ENCODE measurements at regions not wholly inside any gene's neighbourhood (a gene's known extent, or its start where the extent isn't known, plus 50 kb on each side); places are given as distances from the start of the nearest gene placed in this dataset.

DNA sequence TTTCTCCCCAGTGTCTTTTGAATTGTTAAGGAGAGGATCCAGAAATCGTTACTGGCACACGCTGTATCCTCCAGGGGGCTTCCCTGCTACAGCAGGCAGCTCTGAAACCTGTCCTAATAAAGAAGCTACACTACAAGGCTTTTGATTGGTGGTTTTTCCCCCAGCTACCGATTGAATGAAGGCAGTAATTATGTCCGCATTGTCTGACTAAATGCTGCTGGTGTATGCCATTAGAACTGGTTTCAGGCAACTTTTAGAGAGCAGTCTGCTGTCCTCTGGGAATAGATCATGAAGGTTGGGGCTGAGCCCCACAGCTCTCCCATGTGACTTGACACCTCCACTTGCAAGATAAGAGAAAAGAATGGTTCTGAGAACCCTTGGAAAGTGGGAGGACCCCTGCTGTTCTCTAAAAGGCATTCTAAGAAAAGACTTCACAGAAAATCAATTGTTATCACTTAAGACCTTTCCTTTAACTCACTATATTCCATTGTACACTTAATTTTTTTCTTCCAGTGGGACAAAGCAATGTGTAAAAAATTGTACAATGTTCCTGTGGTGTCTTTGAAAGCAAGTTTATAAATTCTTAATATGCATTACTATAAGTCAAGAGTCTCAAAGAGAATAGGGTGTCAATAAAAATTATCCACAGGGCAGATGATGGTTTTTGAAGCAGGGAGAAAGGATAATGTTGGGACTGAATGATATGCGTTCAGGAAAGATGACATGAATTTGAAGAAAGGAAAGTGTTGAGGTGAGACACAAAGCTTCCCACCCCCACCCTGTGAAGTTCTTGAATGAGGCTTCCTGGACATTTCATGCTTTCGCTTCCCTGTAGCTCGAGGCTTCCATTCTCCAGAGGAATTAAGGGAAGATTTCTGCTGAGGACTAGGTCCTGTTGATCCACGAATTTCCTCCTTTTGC lies 53.0 kb upstream of the DAZL start:
- Mint-ChIP-seq H3K4me1 (ENCODE audit: unreplicated experiment) (peaks cover 4% of the 10 kb centered on the region), H3K9me3 (ENCODE audit: unreplicated experiment) (no peaks in the 10 kb centered on the region), H3K27ac (ENCODE audit: unreplicated experiment) (no peak overlapping the region), H3K4me3 (ENCODE audit: unreplicated experiment) (no peak overlapping the region), H3K36me3 (ENCODE audit: low read depth, unreplicated experiment) (no peaks in the 10 kb centered on the region), H3K27me3 (ENCODE audit: unreplicated experiment) (no peaks in the 10 kb centered on the region)
- TF ChIP-seq, protein P1, sequence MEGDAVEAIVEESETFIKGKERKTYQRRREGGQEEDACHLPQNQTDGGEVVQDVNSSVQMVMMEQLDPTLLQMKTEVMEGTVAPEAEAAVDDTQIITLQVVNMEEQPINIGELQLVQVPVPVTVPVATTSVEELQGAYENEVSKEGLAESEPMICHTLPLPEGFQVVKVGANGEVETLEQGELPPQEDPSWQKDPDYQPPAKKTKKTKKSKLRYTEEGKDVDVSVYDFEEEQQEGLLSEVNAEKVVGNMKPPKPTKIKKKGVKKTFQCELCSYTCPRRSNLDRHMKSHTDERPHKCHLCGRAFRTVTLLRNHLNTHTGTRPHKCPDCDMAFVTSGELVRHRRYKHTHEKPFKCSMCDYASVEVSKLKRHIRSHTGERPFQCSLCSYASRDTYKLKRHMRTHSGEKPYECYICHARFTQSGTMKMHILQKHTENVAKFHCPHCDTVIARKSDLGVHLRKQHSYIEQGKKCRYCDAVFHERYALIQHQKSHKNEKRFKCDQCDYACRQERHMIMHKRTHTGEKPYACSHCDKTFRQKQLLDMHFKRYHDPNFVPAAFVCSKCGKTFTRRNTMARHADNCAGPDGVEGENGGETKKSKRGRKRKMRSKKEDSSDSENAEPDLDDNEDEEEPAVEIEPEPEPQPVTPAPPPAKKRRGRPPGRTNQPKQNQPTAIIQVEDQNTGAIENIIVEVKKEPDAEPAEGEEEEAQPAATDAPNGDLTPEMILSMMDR (IDR thresholded peaks at IDR 0.05; ENCODE audit: unreplicated experiment) = no peak
- no peak for DNase-seq (ENCODE audit: low spot score)

DNA sequence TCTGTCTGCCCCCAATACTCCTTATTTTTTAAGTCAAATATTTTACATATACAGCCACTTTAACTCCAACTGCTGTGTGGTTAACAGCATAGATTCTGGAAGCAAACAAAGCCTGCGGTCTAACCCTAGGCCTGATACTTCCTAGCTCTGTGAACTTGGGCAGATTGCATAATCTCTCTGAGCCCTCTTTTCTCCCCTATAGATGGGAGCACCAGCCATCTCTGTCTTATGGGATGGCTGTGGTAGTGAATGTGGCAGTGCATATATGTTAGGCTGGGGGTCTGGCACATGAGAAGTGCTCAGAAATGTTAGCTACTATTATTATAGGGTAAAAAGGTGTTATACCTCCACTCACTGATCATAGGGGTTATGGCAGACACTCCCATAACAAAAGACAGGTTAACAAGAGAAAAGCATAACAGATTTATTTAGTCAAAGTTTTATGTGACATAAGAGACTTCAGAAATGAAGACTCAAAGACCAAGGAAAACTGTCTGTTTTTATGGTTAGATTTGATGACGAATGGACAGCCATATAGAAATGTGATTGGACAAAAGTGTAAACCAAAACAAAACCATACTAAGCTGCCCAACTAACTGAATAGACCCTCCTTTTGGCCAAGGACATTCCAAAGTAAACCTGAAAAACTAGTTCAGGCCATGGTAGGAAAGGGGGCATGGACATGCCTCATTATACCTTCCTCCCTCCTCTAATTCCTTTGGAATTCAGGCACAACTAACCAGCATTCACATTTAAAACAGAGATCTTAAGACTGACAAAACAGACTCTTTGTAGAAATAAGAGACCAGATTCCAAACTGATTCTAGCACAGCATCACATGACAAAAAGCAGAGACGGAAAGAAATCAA lies 53.9 kb upstream of the DAZL start:
- no peaks in the 10 kb centered on the region for H3K9me3 Mint-ChIP-seq (ENCODE audit: unreplicated experiment)
- TF ChIP-seq, protein P1 (IDR thresholded peaks at IDR 0.05; ENCODE audit: unreplicated experiment) = no peak
- peaks cover 4% of the 10 kb centered on the region for H3K4me1 Mint-ChIP-seq (ENCODE audit: unreplicated experiment)
- H3K4me3 Mint-ChIP-seq (ENCODE audit: unreplicated experiment) = no peak overlapping the region
- H3K36me3 Mint-ChIP-seq (ENCODE audit: low read depth, unreplicated experiment) = no peaks in the 10 kb centered on the region
- no peak overlapping the region for H3K27ac Mint-ChIP-seq (ENCODE audit: unreplicated experiment)
- H3K27me3 Mint-ChIP-seq (ENCODE audit: unreplicated experiment) = peaks cover 1% of the 10 kb centered on the region
- no peak for DNase-seq (ENCODE audit: low spot score)

DNA sequence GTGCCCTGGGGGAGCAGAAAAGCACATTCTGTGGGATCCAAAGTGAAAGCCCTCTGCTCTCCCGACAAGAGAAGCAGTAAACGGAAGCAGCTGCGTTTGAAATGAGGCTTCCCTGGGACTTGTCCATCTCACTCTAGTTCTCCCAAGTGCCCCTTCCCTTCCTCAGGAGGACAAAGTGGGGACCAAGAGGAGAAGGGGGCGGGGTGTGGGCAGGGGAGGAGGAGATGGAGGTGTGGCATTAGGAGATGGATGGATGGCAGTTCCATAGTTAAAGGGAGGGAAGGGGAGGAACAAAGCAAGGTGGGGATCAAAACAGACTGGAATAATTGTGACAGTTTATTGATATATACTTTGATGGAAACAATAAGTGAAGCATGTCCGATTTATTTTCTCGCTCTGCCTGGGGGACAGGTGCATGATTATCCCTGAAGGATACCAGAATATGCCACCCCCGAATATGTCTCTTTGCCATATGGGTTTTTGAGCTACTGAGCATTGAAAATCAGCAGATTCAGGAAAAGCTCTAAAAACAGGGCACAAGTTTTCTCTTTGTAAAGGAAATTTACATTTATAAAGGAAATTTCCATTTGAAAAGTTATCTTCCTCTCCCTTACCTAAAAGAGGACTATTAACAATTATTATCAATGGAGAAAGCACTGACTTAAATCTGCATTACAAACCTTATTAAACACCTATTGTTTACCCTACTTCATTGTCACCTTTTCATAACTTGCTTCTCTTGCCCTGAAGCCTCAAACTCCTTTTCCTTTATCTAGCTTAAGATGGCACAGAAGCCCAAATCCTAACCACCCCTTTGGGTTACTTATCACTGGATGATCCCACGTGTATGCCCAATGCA lies 58.9 kb upstream of the DAZL start:
- peaks cover 5% of the 10 kb centered on the region for H3K36me3 Mint-ChIP-seq (ENCODE audit: low read depth, unreplicated experiment)
- TF ChIP-seq, protein P1 (IDR thresholded peaks at IDR 0.05; ENCODE audit: unreplicated experiment) = no peak
- no peak overlapping the region for H3K4me3 Mint-ChIP-seq (ENCODE audit: unreplicated experiment)
- DNase-seq (ENCODE audit: low spot score) = no peak
- peaks cover 1% of the 10 kb centered on the region for H3K27me3 Mint-ChIP-seq (ENCODE audit: unreplicated experiment)
- H3K9me3 Mint-ChIP-seq (ENCODE audit: unreplicated experiment) = no peaks in the 10 kb centered on the region
- H3K27ac Mint-ChIP-seq (ENCODE audit: unreplicated experiment) = no peak overlapping the region
- peaks cover 10% of the 10 kb centered on the region for H3K4me1 Mint-ChIP-seq (ENCODE audit: unreplicated experiment)

DNA sequence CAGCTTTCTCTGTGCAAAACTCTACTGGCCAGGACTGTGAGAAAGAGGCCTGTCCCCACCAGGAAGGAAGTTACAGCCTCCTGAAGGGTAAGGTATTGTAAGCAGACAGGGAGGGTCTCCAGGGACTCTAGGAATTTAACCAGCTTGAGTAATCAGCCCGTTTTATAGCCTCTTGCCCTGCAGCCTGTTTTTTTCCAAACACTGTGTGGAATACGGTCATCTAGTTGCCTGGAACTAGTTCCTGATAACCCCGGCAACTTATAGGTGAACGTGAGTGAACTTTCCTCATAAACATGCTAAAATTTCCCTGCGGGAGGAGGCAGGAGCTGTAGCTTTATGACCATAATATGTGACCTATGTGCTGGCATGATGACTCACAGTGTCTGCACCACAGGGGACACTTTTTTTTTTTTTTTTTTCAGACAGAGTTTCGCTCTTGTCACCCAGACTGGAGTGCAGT lies 60.1 kb upstream of the DAZL start:
- Mint-ChIP-seq H3K36me3 (ENCODE audit: low read depth, unreplicated experiment) (peaks cover 5% of the 10 kb centered on the region), H3K4me3 (ENCODE audit: unreplicated experiment) (no peak overlapping the region), H3K27ac (ENCODE audit: unreplicated experiment) (peak overlapping the region; percentile 27), H3K9me3 (ENCODE audit: unreplicated experiment) (no peaks in the 10 kb centered on the region), H3K27me3 (ENCODE audit: unreplicated experiment) (peaks cover 3% of the 10 kb centered on the region), H3K4me1 (ENCODE audit: unreplicated experiment) (peaks cover 10% of the 10 kb centered on the region)
- no peak for DNase-seq (ENCODE audit: low spot score)
- TF ChIP-seq, protein P1 (IDR thresholded peaks at IDR 0.05; ENCODE audit: unreplicated experiment) = no peak
